Keratinocyte (primary cell): ENCODE measurements at regions not wholly inside any gene's neighbourhood (a gene's known extent, or its start where the extent isn't known, plus 50 kb on each side); places are given as distances from the start of the nearest gene placed in this dataset.
A peak's percentile ranks its signal among the peaks of the same experiment; 100 is the strongest.

Source experiments
- DNase-seq: peaks from one replicate; pipeline ENCODE4 v3.0.0-alpha.2; 2011; ENCODE audit warnings: low read depth, missing footprints, low spot score
- FAIRE-seq: peaks from 2 replicates; lab custom pipeline; 2011; peaks lifted over from hg19 to GRCh38; lab: Jason Lieb, UNC
- H2AFZ ChIP-seq: 2 replicates; pipeline ENCODE4 v1.6.0; 2012; ENCODE audit warnings: low read length, control low read depth, inconsistent platforms; ENCODE audit not compliant: control insufficient read depth
- H3K27ac ChIP-seq: 2 replicates; pipeline ENCODE4 v1.5.1; 2011; ENCODE audit warnings: low read length; ENCODE audit not compliant: control insufficient read depth, insufficient read depth
- H3K27me3 ChIP-seq: 3 replicates; pipeline ENCODE4 v1.6.0; 2011; ENCODE audit warnings: low read length; ENCODE audit not compliant: control insufficient read depth, insufficient read depth; ENCODE audit errors: extremely low read depth
- H3K36me3 ChIP-seq, 2 experiments: 2 replicates in 1 of 2; 3 replicates in 1 of 2; pipeline ENCODE4 v1.5.1; 2011; ENCODE audit warnings: low read length in 2 of 2, mild to moderate bottlenecking in 1 of 2; ENCODE audit not compliant: control insufficient read depth in 2 of 2, insufficient read depth in 2 of 2; ENCODE audit errors: extremely low read depth in 1 of 2
- H3K4me1 ChIP-seq: 3 replicates; pipeline ENCODE4 v1.5.1; 2011; ENCODE audit warnings: low read length; ENCODE audit not compliant: control insufficient read depth, insufficient read depth; ENCODE audit errors: extremely low read depth
- H3K4me2 ChIP-seq: 3 replicates; pipeline ENCODE4 v1.6.0; 2011; ENCODE audit warnings: low read depth, low read length; ENCODE audit not compliant: control insufficient read depth, insufficient read depth; ENCODE audit errors: extremely low read depth
- H3K4me3 ChIP-seq, 3 experiments: fragments of 200-600 bp in 1 of 3; sonication (generic) in 1 of 3; 2 replicates in 2 of 3; 3 replicates in 1 of 3; pipeline ENCODE4 v1.5.1; 2011 to 2016; ENCODE audit warnings: low read length in 3 of 3, mild to moderate bottlenecking in 3 of 3, control low read depth in 2 of 3, inconsistent platforms in 1 of 3, low read depth in 1 of 3, mixed read lengths in 1 of 3, mixed run types in 1 of 3, moderate library complexity in 1 of 3; ENCODE audit not compliant: control insufficient read depth in 2 of 3, insufficient read depth in 2 of 3; ENCODE audit errors: extremely low read depth in 1 of 3
- H3K79me2 ChIP-seq: 2 replicates; pipeline ENCODE4 v1.6.0; 2012; ENCODE audit warnings: low read length; ENCODE audit not compliant: control insufficient read depth, insufficient read depth
- H3K9ac ChIP-seq: 3 replicates; pipeline ENCODE4 v1.6.0; 2011; ENCODE audit warnings: low read length; ENCODE audit not compliant: control insufficient read depth, insufficient read depth; ENCODE audit errors: extremely low read depth
- H3K9me1 ChIP-seq: 3 replicates; pipeline ENCODE4 v1.6.0; 2011; ENCODE audit warnings: low read length; ENCODE audit not compliant: control insufficient read depth, insufficient read depth; ENCODE audit errors: extremely low read depth
- H3K9me3 ChIP-seq: 2 replicates; pipeline ENCODE4 v1.5.1; 2012; ENCODE audit warnings: low read depth, low read length; ENCODE audit not compliant: control insufficient read depth
- H4K20me1 ChIP-seq: 3 replicates; pipeline ENCODE4 v1.6.0; 2011; ENCODE audit warnings: low read length; ENCODE audit not compliant: control insufficient read depth, insufficient read depth; ENCODE audit errors: extremely low read depth
- EZH2 ChIP-seq: IDR thresholded peaks from one replicate; pipeline ENCODE4 v1.6.1; 2012; ENCODE audit warnings: inconsistent platforms, mild to moderate bottlenecking, low read length, moderate library complexity
- dilution Hi-C: fragments of 300-500 bp; cut with MboI; formaldehyde crosslinking; loops from one replicate; pipeline ENCODE4 v1.7.0; 2020; ENCODE audit warnings: low sequenced_read_pairs; ENCODE audit not compliant: extremely low pct_ligation_motif_present
- TF ChIP-seq, protein P1 (sequence below), 3 experiments: IDR thresholded peaks in 1 of 3; conservative IDR thresholded peaks in 1 of 3; optimal IDR thresholded peaks in 1 of 3; 2 replicates in 2 of 3; 3 replicates in 1 of 3; pipeline versions ENCODE3 to v1.5.1; 2011; ENCODE audit warnings: low read length in 3 of 3, mild to moderate bottlenecking in 3 of 3, moderate library complexity in 2 of 3, control low read depth in 1 of 3, inconsistent platforms in 1 of 3; ENCODE audit not compliant: insufficient read depth in 2 of 3; ENCODE audit errors: extremely low read depth in 1 of 3

DNA sequence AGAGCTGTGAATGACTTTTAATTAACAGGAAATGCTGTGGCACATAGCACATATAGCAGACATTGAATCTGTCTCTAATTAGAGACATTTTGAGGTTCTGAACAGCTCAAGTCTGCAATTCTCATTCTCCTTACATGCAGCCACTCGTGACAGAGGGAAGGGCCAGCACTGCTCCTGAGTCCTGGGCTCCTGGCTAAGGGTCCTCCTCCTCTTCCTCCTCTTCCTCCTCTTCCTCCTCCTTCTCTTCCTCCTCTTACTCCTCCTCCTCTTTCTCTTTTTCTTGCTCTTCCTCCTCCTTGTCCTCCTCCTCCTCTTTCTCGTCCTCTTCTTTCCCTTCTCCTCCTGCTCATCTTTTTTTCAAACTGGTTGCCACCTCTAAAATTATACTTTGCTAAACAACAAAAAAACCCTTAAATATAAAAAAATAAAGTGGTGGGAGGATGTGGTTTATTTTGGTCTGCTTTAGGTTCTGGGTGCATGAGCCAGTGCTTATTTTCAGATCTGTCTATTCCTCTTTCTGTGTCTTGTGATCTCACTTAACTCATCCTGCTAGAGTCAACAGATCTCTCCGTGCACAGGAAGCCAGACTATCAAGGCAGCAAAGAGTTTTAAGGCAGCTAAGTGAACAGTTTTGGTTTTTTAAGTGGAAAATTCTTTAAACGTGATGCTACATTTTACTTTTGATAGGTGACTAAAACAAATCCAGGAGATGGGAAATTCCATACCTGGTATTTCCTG lies 159.3 kb downstream of the CD83 start:
- no peak overlapping the region for H2AFZ ChIP-seq
- peaks cover 46% of the 10 kb centered on the region for H3K4me1 ChIP-seq
- H4K20me1 ChIP-seq, result no peaks in the 10 kb centered on the region
- DNase-seq, result no peak
- TF ChIP-seq EZH2, result no peak
- TF ChIP-seq, protein P1, sequence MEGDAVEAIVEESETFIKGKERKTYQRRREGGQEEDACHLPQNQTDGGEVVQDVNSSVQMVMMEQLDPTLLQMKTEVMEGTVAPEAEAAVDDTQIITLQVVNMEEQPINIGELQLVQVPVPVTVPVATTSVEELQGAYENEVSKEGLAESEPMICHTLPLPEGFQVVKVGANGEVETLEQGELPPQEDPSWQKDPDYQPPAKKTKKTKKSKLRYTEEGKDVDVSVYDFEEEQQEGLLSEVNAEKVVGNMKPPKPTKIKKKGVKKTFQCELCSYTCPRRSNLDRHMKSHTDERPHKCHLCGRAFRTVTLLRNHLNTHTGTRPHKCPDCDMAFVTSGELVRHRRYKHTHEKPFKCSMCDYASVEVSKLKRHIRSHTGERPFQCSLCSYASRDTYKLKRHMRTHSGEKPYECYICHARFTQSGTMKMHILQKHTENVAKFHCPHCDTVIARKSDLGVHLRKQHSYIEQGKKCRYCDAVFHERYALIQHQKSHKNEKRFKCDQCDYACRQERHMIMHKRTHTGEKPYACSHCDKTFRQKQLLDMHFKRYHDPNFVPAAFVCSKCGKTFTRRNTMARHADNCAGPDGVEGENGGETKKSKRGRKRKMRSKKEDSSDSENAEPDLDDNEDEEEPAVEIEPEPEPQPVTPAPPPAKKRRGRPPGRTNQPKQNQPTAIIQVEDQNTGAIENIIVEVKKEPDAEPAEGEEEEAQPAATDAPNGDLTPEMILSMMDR (optimal IDR thresholded peaks at IDR 0.05 in 1 of 3, IDR thresholded peaks at IDR 0.05 in 1 of 3, conservative IDR thresholded peaks at IDR 0.05 in 1 of 3; ENCODE audit: extremely low read depth in 1 of 3, insufficient read depth in 2 of 3, low read length in 3 of 3), result no peak
- no peaks in the 10 kb centered on the region for H3K27me3 ChIP-seq
- no peak overlapping the region for H3K9ac ChIP-seq
- peak; percentile 9 for FAIRE-seq
- no peaks in the 10 kb centered on the region for H3K9me1 ChIP-seq
- H3K36me3 ChIP-seq, result no peaks in the 10 kb centered on the region
- dilution Hi-C loops, result no loop called here
- H3K4me2 ChIP-seq, result no peak overlapping the region
- H3K79me2 ChIP-seq, result no peaks in the 10 kb centered on the region
- no peak overlapping the region for H3K4me3 ChIP-seq
- H3K9me3 ChIP-seq, result peaks cover 10% of the 10 kb centered on the region
- no peak overlapping the region for H3K27ac ChIP-seq

DNA sequence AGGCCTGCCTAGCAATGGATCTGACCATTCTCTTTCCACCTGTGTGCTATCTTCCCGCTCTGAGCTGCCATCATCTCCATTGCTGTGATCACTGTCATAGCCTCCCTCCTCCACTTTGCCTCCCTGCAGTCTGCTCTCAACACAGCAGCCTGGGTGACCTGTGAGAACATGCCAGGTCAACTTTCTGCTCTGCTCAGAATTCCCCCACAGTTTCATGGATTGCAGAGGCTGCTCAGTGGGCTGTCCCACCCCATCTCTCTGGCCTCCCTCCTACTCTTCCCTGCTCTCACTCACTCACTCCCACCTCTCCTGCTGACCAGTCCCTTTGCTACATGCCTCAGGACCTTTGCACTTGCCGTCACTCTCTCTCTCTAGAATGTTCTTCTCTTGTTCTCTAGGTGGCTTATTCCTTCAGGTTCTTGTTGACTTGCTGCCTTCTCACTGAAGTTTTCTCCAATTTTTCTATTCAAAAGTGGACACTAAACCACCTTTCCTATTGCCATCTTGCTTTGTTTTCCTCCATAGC lies 159.9 kb downstream of the CD83 start:
- H2AFZ ChIP-seq, result no peak overlapping the region
- H3K9ac ChIP-seq, result no peak overlapping the region
- H3K4me2 ChIP-seq, result no peak overlapping the region
- no peak overlapping the region for H3K4me3 ChIP-seq
- peaks cover 10% of the 10 kb centered on the region for H3K9me3 ChIP-seq
- dilution Hi-C loops, result no loop called here
- DNase-seq (no peak), FAIRE-seq (no peak)
- TF ChIP-seq EZH2, result no peak
- TF ChIP-seq, protein P1 (optimal IDR thresholded peaks at IDR 0.05 in 1 of 3, IDR thresholded peaks at IDR 0.05 in 1 of 3, conservative IDR thresholded peaks at IDR 0.05 in 1 of 3; ENCODE audit: extremely low read depth in 1 of 3, insufficient read depth in 2 of 3, low read length in 3 of 3), result no peak
- H3K9me1 ChIP-seq, result no peaks in the 10 kb centered on the region
- no peaks in the 10 kb centered on the region for H3K36me3 ChIP-seq
- no peaks in the 10 kb centered on the region for H4K20me1 ChIP-seq
- no peak overlapping the region for H3K27ac ChIP-seq
- H3K79me2 ChIP-seq, result no peaks in the 10 kb centered on the region
- H3K4me1 ChIP-seq, result peaks cover 41% of the 10 kb centered on the region
- H3K27me3 ChIP-seq, result no peaks in the 10 kb centered on the region
